Mucosa of descending colon (tissue), 3 donors: ENCODE measurements at regions not wholly inside any gene's neighbourhood (a gene's known extent, or its start where the extent isn't known, plus 50 kb on each side); places are given as distances from the start of the nearest gene placed in this dataset.

Source experiments
- ATAC-seq: fragments of 200-7000 bp; cut with Tn5 transposase; one replicate; pipeline ENCODE4 v1.9.1; 2020; ENCODE audit warnings: mild to moderate bottlenecking, moderate library complexity
- DNase-seq, 3 donors: peaks; one replicate each; pipeline ENCODE4 v3.0.0-alpha.2; 2020
- H3K36me3 ChIP-seq: fragments of 200-600 bp; one replicate; pipeline ENCODE4 v1.8.0; 2021; ENCODE audit warnings: low read depth, mild to moderate bottlenecking
- H3K4me1 ChIP-seq: fragments of 200-600 bp; one replicate; pipeline ENCODE4 v1.8.0; 2021; ENCODE audit warnings: low read depth, mild to moderate bottlenecking
- H3K4me3 ChIP-seq: fragments of 200-600 bp; one replicate; pipeline ENCODE4 v1.8.0; 2021; ENCODE audit warnings: mild to moderate bottlenecking
- H3K9me3 ChIP-seq: fragments of 200-600 bp; one replicate; pipeline ENCODE4 v1.8.0; 2021; ENCODE audit warnings: mild to moderate bottlenecking
- CTCF ChIP-seq: fragments of 200-600 bp; IDR thresholded peaks from one replicate; pipeline ENCODE4 v1.8.0; 2022; ENCODE audit warnings: antibody characterized with exemption, mild to moderate bottlenecking
- intact Hi-C, 2 donors: fragments of 100-400 bp; cut with DNase I in 1 of 2; cut with micrococcal nuclease in 1 of 2; formaldehyde crosslinking; loops; one replicate each; pipeline versions ENCODE4 v1.11.0 to v1.11.1; 2022; cut with DNase I, micrococcal nuclease
- donor health status: DM: no; HTN: no; CAD: no; lungs with moderate emphysema.
- donor health status: DM: no; HTN: no; CAD: no.
- donor health status: DM: no; HTN: yes; CAD: no.

- H3K36me3 ChIP-seq = no peaks in the 10 kb centered on the region
- DNase-seq (no peak), ATAC-seq (no peak)
- TF ChIP-seq CTCF = no peak
- intact Hi-C loops = no loop called here
- H3K9me3 ChIP-seq = peaks cover 39% of the 10 kb centered on the region
- H3K4me1 ChIP-seq = no peaks in the 10 kb centered on the region
- H3K4me3 ChIP-seq = no peak overlapping the region
Observed at GRCh38 chr5:110218981-110219380, 507.5 kb downstream of the TMEM232 start.

GRCh38 chr5:110219769-110220168 lies 506.7 kb downstream of the TMEM232 start:
- no peak for DNase-seq
- intact Hi-C loops = no loop called here
- Histone ChIP-seq H3K4me1 (no peaks in the 10 kb centered on the region), H3K4me3 (no peak overlapping the region), H3K9me3 (peaks cover 39% of the 10 kb centered on the region), H3K36me3 (no peaks in the 10 kb centered on the region)
- ATAC-seq = no peak
- no peak for TF ChIP-seq CTCF

- no peaks in the 10 kb centered on the region for H3K4me1 ChIP-seq
- DNase-seq (no peak), ATAC-seq (no peak)
- no peaks in the 10 kb centered on the region for H3K36me3 ChIP-seq
- TF ChIP-seq CTCF = no peak
- H3K9me3 ChIP-seq = peaks cover 41% of the 10 kb centered on the region
- no peak overlapping the region for H3K4me3 ChIP-seq
- intact Hi-C loops = no loop called here
Observed at GRCh38 chr5:110221036-110221435, 505.4 kb downstream of the TMEM232 start.

- no peak for TF ChIP-seq CTCF
- ATAC-seq (no peak), DNase-seq (no peak)
- Histone ChIP-seq H3K4me3 (no peak overlapping the region), H3K9me3 (peaks cover 52% of the 10 kb centered on the region), H3K36me3 (no peaks in the 10 kb centered on the region), H3K4me1 (no peaks in the 10 kb centered on the region)
- intact Hi-C loops = no loop called here
Observed at GRCh38 chr5:110224050-110224449, 502.4 kb downstream of the TMEM232 start.

GRCh38 chr5:110225949-110226348 lies 500.5 kb downstream of the TMEM232 start:
- intact Hi-C loops = no loop called here
- H3K36me3 ChIP-seq = no peaks in the 10 kb centered on the region
- no peak for TF ChIP-seq CTCF
- no peak for DNase-seq
- H3K4me3 ChIP-seq = no peak overlapping the region
- H3K9me3 ChIP-seq = peaks cover 37% of the 10 kb centered on the region
- no peaks in the 10 kb centered on the region for H3K4me1 ChIP-seq
- no peak for ATAC-seq

- H3K9me3 ChIP-seq = no peaks in the 10 kb centered on the region
- no peak overlapping the region for H3K4me3 ChIP-seq
- intact Hi-C loops = no loop called here
- TF ChIP-seq CTCF = no peak
- H3K36me3 ChIP-seq = no peaks in the 10 kb centered on the region
- no peak for DNase-seq
- no peak for ATAC-seq
- H3K4me1 ChIP-seq = no peaks in the 10 kb centered on the region
Observed at GRCh38 chr5:110239786-110240185, 486.7 kb downstream of the TMEM232 start.
